Mesenchymal stem cell (in vitro differentiated cells and primary cell): ENCODE measurements at regions not wholly inside any gene's neighbourhood (a gene's known extent, or its start where the extent isn't known, plus 50 kb on each side); places are given as distances from the start of the nearest gene placed in this dataset.

Experiments
- DNase-seq: peaks from one replicate; pipeline ENCODE4 v3.0.0-alpha.2; 2013
- H2AFZ ChIP-seq: one replicate; pipeline ENCODE4 v1.6.1; 2013; ENCODE audit warnings: low read depth, mild to moderate bottlenecking, control low read depth, inconsistent platforms, low read length, moderate library complexity
- H2AK5ac ChIP-seq: 2 replicates; pipeline ENCODE4 v1.6.1; 2013; ENCODE audit warnings: low read length, moderate library complexity, mild to moderate bottlenecking, inconsistent platforms; ENCODE audit not compliant: severe bottlenecking
- H2BK120ac ChIP-seq: one replicate; pipeline ENCODE4 v1.6.1; 2013; ENCODE audit warnings: low read depth, mild to moderate bottlenecking, inconsistent platforms, low read length, moderate library complexity
- H2BK12ac ChIP-seq, 2 experiments: one replicate each; pipeline ENCODE4 v1.6.1; 2013; ENCODE audit warnings: inconsistent platforms in 2 of 2, low read length in 2 of 2, mild to moderate bottlenecking in 2 of 2, moderate library complexity in 2 of 2, control low read depth in 1 of 2
- H2BK15ac ChIP-seq: one replicate; pipeline ENCODE4 v1.6.1; 2013; ENCODE audit warnings: mild to moderate bottlenecking, low read depth, inconsistent platforms; ENCODE audit not compliant: poor library complexity, severe bottlenecking
- H2BK5ac ChIP-seq: 2 replicates; pipeline ENCODE4 v1.6.1; 2013; ENCODE audit warnings: low read depth, mild to moderate bottlenecking, low read length, control low read depth, inconsistent platforms; ENCODE audit not compliant: poor library complexity, severe bottlenecking
- H3K14ac ChIP-seq, 2 experiments: one replicate each; pipeline ENCODE4 v1.6.1; 2013; ENCODE audit warnings: inconsistent platforms in 2 of 2, low read length in 2 of 2, control low read depth in 1 of 2, mild to moderate bottlenecking in 1 of 2, moderate library complexity in 1 of 2
- H3K18ac ChIP-seq, 2 experiments: one replicate each; pipeline ENCODE4 v1.6.1; 2013; ENCODE audit warnings: inconsistent platforms in 2 of 2, low read length in 2 of 2, control low read depth in 1 of 2, low read depth in 1 of 2, mild to moderate bottlenecking in 1 of 2
- H3K23ac ChIP-seq, 2 experiments: one replicate each; pipeline ENCODE4 v1.6.1; 2013; ENCODE audit warnings: inconsistent platforms in 2 of 2, low read length in 2 of 2, mild to moderate bottlenecking in 2 of 2, moderate library complexity in 2 of 2, control low read depth in 1 of 2
- H3K27ac ChIP-seq: 2 replicates; pipeline ENCODE4 v1.5.1; 2013; ENCODE audit warnings: mild to moderate bottlenecking, moderate library complexity, low read length, control low read depth, inconsistent platforms; ENCODE audit not compliant: poor library complexity, severe bottlenecking
- H3K27me3 ChIP-seq, 2 experiments: 2 replicates each; pipeline versions ENCODE4 v1.6.1 to v1.7.0; 2013; ENCODE audit warnings: low read length in 2 of 2, mild to moderate bottlenecking in 2 of 2, moderate library complexity in 2 of 2, control low read depth in 1 of 2, inconsistent platforms in 1 of 2; ENCODE audit not compliant: control insufficient read depth in 1 of 2, insufficient read depth in 1 of 2
- H3K36me3 ChIP-seq, 2 experiments: 2 replicates each; pipeline versions ENCODE4 v1.6.1 to v1.7.0; 2013; ENCODE audit warnings: low read length in 2 of 2, control low read depth in 1 of 2, inconsistent platforms in 1 of 2, low read depth in 1 of 2, mild to moderate bottlenecking in 1 of 2; ENCODE audit not compliant: insufficient read depth in 2 of 2, control insufficient read depth in 1 of 2
- H3K4ac ChIP-seq, 2 experiments: one replicate each; pipeline ENCODE4 v1.6.1; 2013; ENCODE audit warnings: inconsistent platforms in 2 of 2, low read length in 2 of 2, mild to moderate bottlenecking in 2 of 2, moderate library complexity in 2 of 2, control low read depth in 1 of 2, low read depth in 1 of 2
- H3K4me1 ChIP-seq: 2 replicates; pipeline ENCODE4 v1.6.1; 2013; ENCODE audit warnings: low read depth, low read length, control low read depth; ENCODE audit not compliant: control insufficient read depth, insufficient read depth
- H3K4me2 ChIP-seq: 2 replicates; pipeline ENCODE4 v1.6.1; 2013; ENCODE audit warnings: low read length, mild to moderate bottlenecking, inconsistent platforms; ENCODE audit not compliant: poor library complexity, severe bottlenecking
- H3K4me3 ChIP-seq, 2 experiments: 2 replicates each; pipeline versions ENCODE4 v1.5.1 to v1.7.0; 2013; ENCODE audit warnings: low read length in 2 of 2, mild to moderate bottlenecking in 2 of 2, control low read depth in 1 of 2, low read depth in 1 of 2; ENCODE audit not compliant: insufficient read depth in 1 of 2
- H3K79me1 ChIP-seq: replicated peaks from 2 replicates; pipeline ENCODE4 v1.6.1; 2013; ENCODE audit warnings: mild to moderate bottlenecking, control low read depth, low read length, inconsistent platforms; ENCODE audit not compliant: poor library complexity, severe bottlenecking
- H3K9ac ChIP-seq: 2 replicates; pipeline ENCODE4 v1.7.0; 2013; ENCODE audit warnings: mild to moderate bottlenecking, low read length, moderate library complexity
- H3K9me3 ChIP-seq: 2 replicates; pipeline ENCODE4 v1.7.0; 2013; ENCODE audit warnings: mild to moderate bottlenecking, low read length; ENCODE audit not compliant: control insufficient read depth
- H4K8ac ChIP-seq: one replicate; pipeline ENCODE4 v1.6.1; 2013; ENCODE audit warnings: inconsistent platforms, mild to moderate bottlenecking, low read length, moderate library complexity
- H4K91ac ChIP-seq: one replicate; pipeline ENCODE4 v1.6.1; 2013; ENCODE audit warnings: mild to moderate bottlenecking, low read length, inconsistent platforms
- WGBS: methylation state at CpG from one replicate; pipeline ENCODE4 v1.1.7; 2013; ENCODE audit warnings: mixed read lengths; 5-methylcytosine and 5-hydroxymethylcytosine counted together

DNA sequence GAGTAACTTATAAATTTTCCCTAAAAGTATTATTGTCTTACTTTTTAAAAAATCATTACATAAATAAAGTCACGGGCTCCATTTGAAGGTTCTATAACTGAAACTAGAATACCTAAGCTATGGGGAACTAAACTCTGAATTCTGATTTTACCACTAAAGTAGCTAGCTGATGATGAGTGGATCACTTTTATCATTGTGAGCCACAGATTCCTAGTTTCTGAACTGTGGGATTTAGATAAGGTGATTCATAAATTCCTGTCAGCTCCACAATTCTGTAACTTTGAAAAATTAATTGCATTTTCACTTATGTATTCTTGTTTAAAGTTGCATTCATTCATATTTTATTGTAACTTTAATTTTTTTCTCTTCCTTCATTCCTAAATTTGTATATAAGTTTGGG is 540.9 kb downstream of the GBA3 start:
- Histone ChIP-seq H3K4me3 (no peak overlapping the region), H3K9me3 (no peaks in the 10 kb centered on the region), H3K4me2 (no peak overlapping the region), H3K4ac (no peak overlapping the region), H2BK12ac (no peak overlapping the region), H3K36me3 (no peaks in the 10 kb centered on the region), H4K8ac (no peak overlapping the region), H2BK5ac (no peak overlapping the region), H3K23ac (no peak overlapping the region), H3K27ac (no peak overlapping the region), H3K14ac (no peak overlapping the region), H2AFZ (no peak overlapping the region), H4K91ac (no peak overlapping the region), H3K9ac (no peak overlapping the region), H3K79me1 (no peaks in the 10 kb centered on the region), H3K4me1 (no peaks in the 10 kb centered on the region), H2BK15ac (no peak overlapping the region), H2BK120ac (no peak overlapping the region), H3K18ac (no peak overlapping the region), H2AK5ac (no peak overlapping the region), H3K27me3 (no peaks in the 10 kb centered on the region)
- DNase-seq = no peak
- no CpG with 5 or more reads among the region's 1 CpG for WGBS

- no peak overlapping the region for H2AK5ac ChIP-seq
- no peaks in the 10 kb centered on the region for H3K4me1 ChIP-seq
- no peaks in the 10 kb centered on the region for H3K9me3 ChIP-seq
- no peak overlapping the region for H3K4ac ChIP-seq
- H2BK15ac ChIP-seq = no peak overlapping the region
- no peak overlapping the region for H2AFZ ChIP-seq
- no peak overlapping the region for H3K14ac ChIP-seq
- H3K27ac ChIP-seq = no peak overlapping the region
- H2BK5ac ChIP-seq = no peak overlapping the region
- H3K9ac ChIP-seq = no peak overlapping the region
- no peak overlapping the region for H4K8ac ChIP-seq
- no peak for DNase-seq
- no peak overlapping the region for H3K18ac ChIP-seq
- no CpG with 5 or more reads among the region's 2 CpGs for WGBS
- no peaks in the 10 kb centered on the region for H3K27me3 ChIP-seq
- H3K4me2 ChIP-seq = no peak overlapping the region
- no peak overlapping the region for H2BK120ac ChIP-seq
- H3K36me3 ChIP-seq = no peaks in the 10 kb centered on the region
- no peak overlapping the region for H2BK12ac ChIP-seq
- H3K4me3 ChIP-seq = no peak overlapping the region
- no peaks in the 10 kb centered on the region for H3K79me1 ChIP-seq
- H4K91ac ChIP-seq = no peak overlapping the region
- H3K23ac ChIP-seq = no peak overlapping the region
These were observed 540.2 kb downstream of the GBA3 start for GRCh38 chr4:23232987-23233386.

- H2BK12ac ChIP-seq = no peak overlapping the region
- H4K8ac ChIP-seq = no peak overlapping the region
- no CpG with 5 or more reads among the region's 1 CpG for WGBS
- H3K27me3 ChIP-seq = no peaks in the 10 kb centered on the region
- no peak overlapping the region for H3K4me2 ChIP-seq
- no peak overlapping the region for H3K18ac ChIP-seq
- no peaks in the 10 kb centered on the region for H3K36me3 ChIP-seq
- no peak overlapping the region for H2BK5ac ChIP-seq
- H3K79me1 ChIP-seq = no peaks in the 10 kb centered on the region
- H3K4ac ChIP-seq = no peak overlapping the region
- no peak for DNase-seq
- H4K91ac ChIP-seq = no peak overlapping the region
- no peak overlapping the region for H3K27ac ChIP-seq
- no peaks in the 10 kb centered on the region for H3K4me1 ChIP-seq
- no peaks in the 10 kb centered on the region for H3K9me3 ChIP-seq
- H2BK15ac ChIP-seq = no peak overlapping the region
- no peak overlapping the region for H2AFZ ChIP-seq
- H2AK5ac ChIP-seq = no peak overlapping the region
- no peak overlapping the region for H3K23ac ChIP-seq
- no peak overlapping the region for H2BK120ac ChIP-seq
- H3K14ac ChIP-seq = no peak overlapping the region
- no peak overlapping the region for H3K4me3 ChIP-seq
- H3K9ac ChIP-seq = no peak overlapping the region
These were observed 532.8 kb downstream of the GBA3 start for GRCh38 chr4:23225564-23225963.

GRCh38 chr4:23224684-23225420 is 532.1 kb downstream of the GBA3 start:
- Histone ChIP-seq H2BK15ac (no peak overlapping the region), H3K79me1 (no peaks in the 10 kb centered on the region), H4K91ac (no peak overlapping the region), H3K9ac (no peak overlapping the region), H3K36me3 (no peaks in the 10 kb centered on the region), H4K8ac (no peak overlapping the region), H3K4ac (no peak overlapping the region), H3K27me3 (no peaks in the 10 kb centered on the region), H3K4me3 (no peak overlapping the region), H3K18ac (no peak overlapping the region), H2BK12ac (no peak overlapping the region), H3K4me2 (no peak overlapping the region), H3K27ac (no peak overlapping the region), H3K14ac (no peak overlapping the region), H2BK120ac (no peak overlapping the region), H2AFZ (no peak overlapping the region), H3K4me1 (no peaks in the 10 kb centered on the region), H2BK5ac (no peak overlapping the region), H2AK5ac (no peak overlapping the region), H3K9me3 (no peaks in the 10 kb centered on the region), H3K23ac (no peak overlapping the region)
- DNase-seq = no peak
- WGBS = 56% methylated on average over 3 of the region's 4 CpGs
